H1 (cell line): ENCODE measurements at regions not wholly inside any gene's neighbourhood (a gene's known extent, or its start where the extent isn't known, plus 50 kb on each side); places are given as distances from the start of the nearest gene placed in this dataset.

Source experiments
- CTCF ChIA-PET: fragments of 300-600 bp; sonication (Branson Sonifier 250); formaldehyde crosslinking; loops from one replicate; lab custom pipeline; 2021; ENCODE audit not compliant: partially characterized antibody; lab: Charles Lee
- POLR2A ChIA-PET: fragments of 300-600 bp; sonication (Branson Sonifier 250); formaldehyde crosslinking; loops from one replicate; lab custom pipeline; 2021; ENCODE audit warnings: inconsistent platforms; ENCODE audit not compliant: partially characterized antibody; lab: Charles Lee
- DNase-seq, 2 experiments: peaks; one replicate each; pipeline versions ENCODE4 v3.0.0 to v3.0.0-alpha.2; 2010 to 2022; ENCODE audit warnings: low spot score in 2 of 2, low read depth in 1 of 2, mixed read lengths in 1 of 2
- FAIRE-seq: peaks from 2 replicates; lab custom pipeline; 2011; peaks lifted over from hg19 to GRCh38; lab: Jason Lieb, UNC
- H2AFZ ChIP-seq: 2 replicates; pipeline ENCODE4 v1.8.1; 2012; ENCODE audit warnings: low read length, inconsistent platforms
- H2AK5ac ChIP-seq: 2 replicates; pipeline ENCODE4 v1.6.1; 2013; ENCODE audit warnings: low read depth, low read length
- H2BK120ac ChIP-seq: replicated peaks from 2 replicates; pipeline ENCODE3; 2013; ENCODE audit warnings: low read depth, low read length, inconsistent platforms
- H2BK12ac ChIP-seq: 2 replicates; pipeline ENCODE4 v1.6.1; 2013; ENCODE audit warnings: low read depth, low read length
- H2BK15ac ChIP-seq: 2 replicates; pipeline ENCODE4 v1.6.1; 2013; ENCODE audit warnings: low read length
- H2BK20ac ChIP-seq: 2 replicates; pipeline ENCODE4 v1.6.1; 2013; ENCODE audit warnings: low read length
- H2BK5ac ChIP-seq: 2 replicates; pipeline ENCODE4 v1.6.1; 2013; ENCODE audit warnings: low read depth, low read length
- H3K14ac ChIP-seq: 2 replicates; pipeline ENCODE4 v1.6.1; 2013; ENCODE audit warnings: inconsistent platforms; ENCODE audit not compliant: insufficient read length
- H3K18ac ChIP-seq: 2 replicates; pipeline ENCODE4 v1.6.1; 2013; ENCODE audit warnings: low read length; ENCODE audit errors: extremely low read depth
- H3K23ac ChIP-seq: 2 replicates; pipeline ENCODE4 v1.6.1; 2013; ENCODE audit warnings: inconsistent platforms; ENCODE audit not compliant: insufficient read length
- H3K23me2 ChIP-seq: 2 replicates; pipeline ENCODE4 v1.6.1; 2013; ENCODE audit warnings: low read depth, low read length
- H3K27ac ChIP-seq: 2 replicates; pipeline ENCODE4 v1.6.1; 2011; ENCODE audit warnings: low read depth, low read length, inconsistent platforms
- H3K27me3 ChIP-seq, 4 experiments: replicated peaks in 1 of 4; 1 replicate in 1 of 4; 2 replicates in 3 of 4; pipeline versions ENCODE4 v1.6.1 to v1.8.1; 2011 to 2013; ENCODE audit warnings: low read length in 3 of 4, mild to moderate bottlenecking in 3 of 4, inconsistent platforms in 2 of 4, mixed read lengths in 2 of 4, moderate library complexity in 1 of 4; ENCODE audit not compliant: control insufficient read depth in 3 of 4, insufficient read depth in 3 of 4; ENCODE audit errors: extremely low read depth in 1 of 4
- H3K36me3 ChIP-seq, 4 experiments: 2 replicates each; pipeline versions ENCODE4 v1.6.1 to v1.8.1; 2011 to 2013; ENCODE audit warnings: mild to moderate bottlenecking in 4 of 4, low read length in 3 of 4, moderate library complexity in 2 of 4, control low read depth in 1 of 4, inconsistent platforms in 1 of 4; ENCODE audit not compliant: insufficient read depth in 4 of 4, control insufficient read depth in 2 of 4
- H3K4ac ChIP-seq: replicated peaks from 2 replicates; pipeline ENCODE3; 2013; ENCODE audit warnings: low read length, low read depth, mixed read lengths, inconsistent platforms; ENCODE audit not compliant: insufficient read length
- H3K4me1 ChIP-seq, 4 experiments: replicated peaks in 1 of 4; 1 replicate in 1 of 4; 2 replicates in 3 of 4; pipeline versions ENCODE4 v1.6.1 to v1.8.1; 2011 to 2013; ENCODE audit warnings: low read length in 3 of 4, inconsistent platforms in 2 of 4, mixed read lengths in 1 of 4; ENCODE audit not compliant: insufficient read depth in 4 of 4, control insufficient read depth in 3 of 4
- H3K4me2 ChIP-seq, 2 experiments: 2 replicates each; pipeline versions ENCODE4 v1.6.1 to v1.8.1; 2011 to 2013; ENCODE audit warnings: low read depth in 2 of 2, low read length in 2 of 2, control low read depth in 1 of 2, inconsistent platforms in 1 of 2, mild to moderate bottlenecking in 1 of 2; ENCODE audit not compliant: insufficient read depth in 1 of 2
- H3K4me3 ChIP-seq, 4 experiments: fragments of 200-600, 300-600 bp in 1 of 4; sonication (generic), shearing (Covaris generic), sonication (Bioruptor Twin) in 1 of 4; 2 replicates each; pipeline versions ENCODE4 v1.5.1 to v1.8.1; 2011 to 2016; ENCODE audit warnings: low read length in 4 of 4, low read depth in 3 of 4, control low read depth in 2 of 4, inconsistent platforms in 2 of 4, mild to moderate bottlenecking in 2 of 4, mixed read lengths in 1 of 4, moderate library complexity in 1 of 4; ENCODE audit not compliant: insufficient read depth in 2 of 4; ENCODE audit errors: extremely low read depth in 1 of 4
- H3K56ac ChIP-seq: replicated peaks from 2 replicates; pipeline ENCODE3; 2013; ENCODE audit warnings: low read depth, mild to moderate bottlenecking, mixed read lengths, low read length, inconsistent platforms; ENCODE audit not compliant: insufficient read length
- H3K79me1 ChIP-seq: 2 replicates; pipeline ENCODE4 v1.6.1; 2013; ENCODE audit warnings: low read depth, low read length, control low read depth
- H3K79me2 ChIP-seq, 2 experiments: 2 replicates each; pipeline versions ENCODE4 v1.6.1 to v1.8.1; 2012 to 2013; ENCODE audit warnings: low read length in 2 of 2, mild to moderate bottlenecking in 2 of 2, inconsistent platforms in 1 of 2; ENCODE audit not compliant: insufficient read depth in 2 of 2, control insufficient read depth in 1 of 2
- H3K9ac ChIP-seq, 4 experiments: replicated peaks in 1 of 4; 1 replicate in 1 of 4; 2 replicates in 3 of 4; pipeline versions ENCODE4 v1.6.1 to v1.8.1; 2011 to 2013; ENCODE audit warnings: low read depth in 3 of 4, low read length in 3 of 4, control low read depth in 2 of 4, mild to moderate bottlenecking in 2 of 4, moderate library complexity in 2 of 4, inconsistent platforms in 1 of 4; ENCODE audit errors: extremely low read depth in 1 of 4
- H3K9me3 ChIP-seq, 2 experiments: 2 replicates each; pipeline versions ENCODE4 v1.6.1 to v1.8.1; 2012 to 2013; ENCODE audit warnings: mild to moderate bottlenecking in 2 of 2, moderate library complexity in 2 of 2, control low read depth in 1 of 2, inconsistent platforms in 1 of 2, low read depth in 1 of 2, low read length in 1 of 2, mixed read lengths in 1 of 2; ENCODE audit not compliant: insufficient read depth in 2 of 2
- H4K20me1 ChIP-seq, 2 experiments: replicated peaks in 1 of 2; 2 replicates each; pipeline versions ENCODE3 to v1.8.1; 2011 to 2013; ENCODE audit warnings: inconsistent platforms in 2 of 2, low read length in 2 of 2, mild to moderate bottlenecking in 1 of 2; ENCODE audit not compliant: insufficient read depth in 2 of 2, control insufficient read depth in 1 of 2
- H4K5ac ChIP-seq: 2 replicates; pipeline ENCODE4 v1.6.1; 2013; ENCODE audit warnings: low read length, low read depth, mixed read lengths, inconsistent platforms; ENCODE audit not compliant: insufficient read length
- H4K8ac ChIP-seq: 2 replicates; pipeline ENCODE4 v1.8.0; 2013; ENCODE audit warnings: mild to moderate bottlenecking, moderate library complexity, low read length, inconsistent platforms; ENCODE audit not compliant: insufficient read depth; ENCODE audit errors: extremely low read depth
- H4K91ac ChIP-seq: replicated peaks from 2 replicates; pipeline ENCODE3; 2013; ENCODE audit warnings: low read length, mixed read lengths, inconsistent platforms; ENCODE audit not compliant: insufficient read length
- BACH1 ChIP-seq: IDR thresholded peaks from 2 replicates; pipeline ENCODE4 v1.6.1; 2012; ENCODE audit warnings: low read length, improper control_type of control experiment
- BCL11A ChIP-seq, 2 experiments: IDR thresholded peaks; one replicate each; pipeline ENCODE4 v1.6.1; 2011; ENCODE audit warnings: low read depth in 2 of 2, low read length in 2 of 2, mild to moderate bottlenecking in 2 of 2
- BRCA1 ChIP-seq: IDR thresholded peaks from 2 replicates; pipeline ENCODE4 v1.6.1; 2012; ENCODE audit warnings: low read depth, low read length, improper control_type of control experiment
- CBX5 ChIP-seq: fragments of 300-800, 300-1000 bp; sonication (generic); IDR thresholded peaks from 2 replicates; pipeline ENCODE4 v1.7.1; 2016; ENCODE audit warnings: antibody characterized with exemption, low read length, low read depth
- CEBPB ChIP-seq: IDR thresholded peaks from 2 replicates; pipeline ENCODE4 v1.6.1; 2012; ENCODE audit warnings: low read depth, low read length
- EGR1 ChIP-seq: IDR thresholded peaks from 2 replicates; pipeline ENCODE4 v1.6.1; 2011; ENCODE audit warnings: low read depth, low read length, borderline replicate concordance
- JUND ChIP-seq: IDR thresholded peaks from 2 replicates; pipeline ENCODE4 v1.6.1; 2011; ENCODE audit warnings: mild to moderate bottlenecking, improper control_type of control experiment, low read length
- MAFK ChIP-seq: IDR thresholded peaks from 2 replicates; pipeline ENCODE4 v1.6.1; 2012; ENCODE audit warnings: low read depth, mild to moderate bottlenecking, improper control_type of control experiment, low read length
- NANOG ChIP-seq: IDR thresholded peaks from 2 replicates; pipeline ENCODE4 v1.6.1; 2011; ENCODE audit warnings: low read length, low read depth, mild to moderate bottlenecking, inconsistent platforms; ENCODE audit not compliant: insufficient read depth, poor library complexity, severe bottlenecking
- RNF2 ChIP-seq: fragments of 200-900, 300-1000 bp; sonication (generic); IDR thresholded peaks from 2 replicates; pipeline ENCODE4 v1.7.1; 2016; ENCODE audit warnings: borderline replicate concordance, low read depth, mild to moderate bottlenecking, antibody characterized with exemption, low read length; ENCODE audit not compliant: poor library complexity, severe bottlenecking; ENCODE audit errors: missing control alignments
- SP4 ChIP-seq: IDR thresholded peaks from 2 replicates; pipeline ENCODE4 v1.6.1; 2012; ENCODE audit warnings: low read length, inconsistent platforms
- TAF1 ChIP-seq: IDR thresholded peaks from 2 replicates; pipeline ENCODE4 v1.6.1; 2011; ENCODE audit warnings: mild to moderate bottlenecking, low read depth, low read length
- TAF7 ChIP-seq: optimal IDR thresholded peaks from 2 replicates; pipeline ENCODE3; 2011; ENCODE audit warnings: low read depth, mild to moderate bottlenecking, inconsistent platforms, low read length, moderate library complexity, borderline replicate concordance
- USF2 ChIP-seq: IDR thresholded peaks from 2 replicates; pipeline ENCODE4 v1.6.1; 2011; ENCODE audit warnings: low read length, improper control_type of control experiment
- WGBS, 2 experiments: shearing (Covaris generic) in 1 of 2; methylation state at CpG; one replicate each; pipeline versions ENCODE4 v1.1.6 to v1.1.7; 2013 to 2015; ENCODE audit warnings: low lambda C conversion rate in 2 of 2, mixed read lengths in 2 of 2, inconsistent platforms in 1 of 2, low coverage in 1 of 2, missing lambda C conversion rate in 1 of 2; ENCODE audit not compliant: insufficient replicate concordance in 2 of 2, insufficient coverage in 1 of 2, insufficient read length in 1 of 2; ENCODE audit errors: extremely low coverage in 1 of 2, missing lambda C conversion rate in 1 of 2; 5-methylcytosine and 5-hydroxymethylcytosine counted together

GRCh38 chr2:76517574-76517909 is 806.8 kb upstream of the GCFC2 start:
- Histone ChIP-seq H3K23ac (no peak overlapping the region), H2BK12ac (no peak overlapping the region), H2BK20ac (no peak overlapping the region), H3K56ac (no peak overlapping the region), H3K79me2 (no peaks in the 10 kb centered on the region), H2AFZ (no peak overlapping the region), H4K20me1 (no peaks in the 10 kb centered on the region), H3K27ac (no peak overlapping the region), H3K36me3 (0 out of 8 replicates have a peak, but pooled peaks cover 0 to 2% (median 0%) of the 10 kb centered on the region in 4 experiments), H4K8ac (no peak overlapping the region), H3K9me3 (peaks cover 5 to 9% of the 10 kb centered on the region in 2 experiments; a peak in 3 of 4 replicates), H3K4me3 (no peak overlapping the region), H3K4me2 (no peak overlapping the region), H3K18ac (no peak overlapping the region), H3K4me1 (no peaks in the 10 kb centered on the region), H2BK120ac (no peak overlapping the region), H4K5ac (no peak overlapping the region), H3K79me1 (no peaks in the 10 kb centered on the region), H2AK5ac (no peak overlapping the region), H3K9ac (no peak overlapping the region), H2BK5ac (no peak overlapping the region), H3K23me2 (no peaks in the 10 kb centered on the region), H3K4ac (no peak overlapping the region), H4K91ac (no peak overlapping the region), H2BK15ac (no peak overlapping the region), H3K14ac (no peak overlapping the region), H3K27me3 (no peaks in the 10 kb centered on the region)
- DNase-seq = no peak
- WGBS, 2 experiments = 53% methylated on average over 3 of the region's 3 CpGs; no CpG with 5 or more reads in 1 of the 2 experiments
- CTCF ChIA-PET = interaction anchor here (0.6 kb wide), 1 partner anchor 333 kb away, joined by 3 read pairs; no protein-coding TSS in a partner anchor
- no peak for FAIRE-seq
- POLR2A ChIA-PET = no interaction called here
- no peak for TF ChIP-seq SP4
- no peak for TF ChIP-seq BRCA1
- no peak for TF ChIP-seq JUND
- no peak for TF ChIP-seq TAF7
- no peak for TF ChIP-seq USF2
- no peak for TF ChIP-seq CBX5
- TF ChIP-seq CEBPB = no peak
- no peak for TF ChIP-seq MAFK
- no peak for TF ChIP-seq TAF1
- TF ChIP-seq NANOG = no peak
- no peak for TF ChIP-seq RNF2
- TF ChIP-seq BACH1 = no peak
- TF ChIP-seq EGR1 = no peak
- TF ChIP-seq BCL11A (IDR thresholded peaks at IDR 0.05; ENCODE audit: low read depth in 2 of 2, low read length in 2 of 2) = no peak
